IMR-90 (cell line): ENCODE measurements at regions not wholly inside any gene's neighbourhood (a gene's known extent, or its start where the extent isn't known, plus 50 kb on each side); places are given as distances from the start of the nearest gene placed in this dataset.
A peak's percentile ranks its signal among the peaks of the same experiment; 100 is the strongest.

Source experiments
- ATAC-seq: fragments of 200-7000 bp; cut with Tn5 transposase; 2 replicates; pipeline ENCODE4 v1.9.1; 2020; ENCODE audit warnings: low read depth, mild to moderate bottlenecking, moderate library complexity
- BruUV-seq: library from RNA; stranded (reverse); fragments of 400-500 nt; replicated peaks from 2 replicates; lab custom pipeline; 2021; lab: Mats Ljungman, UMichigan
- CTCF ChIA-PET: fragments of 300-600 bp; formaldehyde crosslinking; extraction: SDS; loops from one replicate; lab custom pipeline; 2021; ENCODE audit warnings: antibody characterized with exemption; lab: Yijun Ruan, JAX
- POLR2A ChIA-PET: fragments of 300-600 bp; sonication (Branson Sonifier 250); formaldehyde crosslinking; loops from one replicate; lab custom pipeline; 2022; ENCODE audit warnings: antibody characterized with exemption; ENCODE audit not compliant: unreplicated experiment; lab: Charles Lee
- DNase-seq: peaks from one replicate; pipeline ENCODE4 v3.0.0; 2013
- H2AFZ ChIP-seq: replicated peaks from 2 replicates; pipeline ENCODE3; 2013; ENCODE audit warnings: low read length, mild to moderate bottlenecking; ENCODE audit not compliant: poor library complexity
- H2AK5ac ChIP-seq: 2 replicates; pipeline ENCODE4 v1.6.1; 2013; ENCODE audit warnings: low read depth, low read length, inconsistent platforms
- H2AK9ac ChIP-seq: replicated peaks from 2 replicates; pipeline ENCODE3; 2013; ENCODE audit warnings: mild to moderate bottlenecking, low read depth, low read length, moderate library complexity; ENCODE audit not compliant: poor library complexity
- H2BK120ac ChIP-seq: 2 replicates; pipeline ENCODE4 v1.6.1; 2013; ENCODE audit warnings: low read depth, low read length, inconsistent platforms
- H2BK15ac ChIP-seq: 3 replicates; pipeline ENCODE4 v1.6.1; 2013; ENCODE audit warnings: low read depth, low read length, inconsistent platforms
- H2BK20ac ChIP-seq: 2 replicates; pipeline ENCODE4 v1.6.1; 2013; ENCODE audit warnings: low read depth, mild to moderate bottlenecking, inconsistent platforms, low read length, moderate library complexity
- H2BK5ac ChIP-seq: 2 replicates; pipeline ENCODE4 v1.6.1; 2013; ENCODE audit warnings: mild to moderate bottlenecking, low read depth, low read length, inconsistent platforms; ENCODE audit not compliant: poor library complexity, severe bottlenecking
- H3K14ac ChIP-seq: replicated peaks from 2 replicates; pipeline ENCODE4 v1.6.1; 2013; ENCODE audit warnings: low read depth, low read length, inconsistent platforms
- H3K18ac ChIP-seq: 2 replicates; pipeline ENCODE4 v1.6.1; 2013; ENCODE audit warnings: low read depth, low read length, control low read depth
- H3K23ac ChIP-seq: 2 replicates; pipeline ENCODE4 v1.6.1; 2013; ENCODE audit warnings: low read depth, low read length, inconsistent platforms
- H3K27ac ChIP-seq: 2 replicates; pipeline ENCODE4 v1.5.1; 2013; ENCODE audit warnings: mild to moderate bottlenecking, control low read depth, low read length; ENCODE audit not compliant: insufficient read depth
- H3K27me3 ChIP-seq: 2 replicates; pipeline ENCODE4 v1.6.1; 2013; ENCODE audit warnings: low read length; ENCODE audit not compliant: control insufficient read depth, insufficient read depth
- H3K36me3 ChIP-seq: 2 replicates; pipeline ENCODE4 v1.6.1; 2013; ENCODE audit warnings: low read length, mixed read lengths; ENCODE audit not compliant: control insufficient read depth, insufficient read depth
- H3K4ac ChIP-seq: 2 replicates; pipeline ENCODE4 v1.6.1; 2013; ENCODE audit warnings: low read depth, low read length, inconsistent platforms
- H3K4me1 ChIP-seq: 2 replicates; pipeline ENCODE4 v1.6.1; 2013; ENCODE audit warnings: low read length, mixed read lengths; ENCODE audit not compliant: control insufficient read depth, insufficient read depth
- H3K4me2 ChIP-seq: 2 replicates; pipeline ENCODE4 v1.6.1; 2013; ENCODE audit warnings: low read depth, mild to moderate bottlenecking, control low read depth, low read length, moderate library complexity
- H3K4me3 ChIP-seq: 2 replicates; pipeline ENCODE4 v1.5.1; 2013; ENCODE audit warnings: low read depth, mild to moderate bottlenecking, control low read depth, low read length, moderate library complexity; ENCODE audit not compliant: insufficient read depth
- H3K56ac ChIP-seq: 2 replicates; pipeline ENCODE4 v1.6.1; 2013; ENCODE audit warnings: low read length, inconsistent platforms; ENCODE audit not compliant: insufficient read depth; ENCODE audit errors: extremely low read depth
- H3K79me1 ChIP-seq, 2 experiments: 2 replicates each; pipeline ENCODE4 v1.6.1; 2013; ENCODE audit warnings: low read length in 2 of 2, inconsistent platforms in 1 of 2, low read depth in 1 of 2
- H3K9ac ChIP-seq: 2 replicates; pipeline ENCODE4 v1.6.1; 2013; ENCODE audit warnings: low read depth, low read length, control low read depth
- H3K9me1 ChIP-seq: 2 replicates; pipeline ENCODE4 v1.6.1; 2013; ENCODE audit warnings: low read length, inconsistent platforms; ENCODE audit not compliant: insufficient read depth
- H3K9me3 ChIP-seq: 2 replicates; pipeline ENCODE4 v1.6.1; 2013; ENCODE audit warnings: low read length; ENCODE audit not compliant: control insufficient read depth, insufficient read depth
- H4K20me1 ChIP-seq: 2 replicates; pipeline ENCODE4 v1.6.1; 2013; ENCODE audit warnings: low read length, inconsistent platforms; ENCODE audit not compliant: insufficient read depth
- H4K5ac ChIP-seq: 2 replicates; pipeline ENCODE4 v1.6.1; 2013; ENCODE audit warnings: mild to moderate bottlenecking, low read depth, low read length, control low read depth
- H4K8ac ChIP-seq, 2 experiments: 2 replicates each; pipeline ENCODE4 v1.6.1; 2013; ENCODE audit warnings: low read depth in 2 of 2, low read length in 2 of 2, control low read depth in 1 of 2, inconsistent platforms in 1 of 2
- H4K91ac ChIP-seq: 2 replicates; pipeline ENCODE4 v1.6.1; 2013; ENCODE audit warnings: low read depth, low read length, inconsistent platforms; ENCODE audit not compliant: insufficient read depth
- BHLHE40 ChIP-seq: fragments of 150-350 bp; IDR thresholded peaks from 2 replicates; pipeline ENCODE4 v1.6.1; 2016; ENCODE audit warnings: mild to moderate bottlenecking, low read depth, low read length
- FOS ChIP-seq: fragments of 150-350 bp; IDR thresholded peaks from 2 replicates; pipeline ENCODE4 v1.6.1; 2016; ENCODE audit warnings: low read depth, low read length
- MAFK ChIP-seq: IDR thresholded peaks from 2 replicates; pipeline ENCODE4 v1.6.1; 2012; ENCODE audit warnings: low read depth, low read length, improper control_type of control experiment
- MXI1 ChIP-seq: IDR thresholded peaks from 2 replicates; pipeline ENCODE4 v1.6.1; 2012; ENCODE audit warnings: low read depth, mild to moderate bottlenecking, low read length, moderate library complexity, borderline replicate concordance
- NFE2L2 ChIP-seq: fragments of 150-350 bp; IDR thresholded peaks from 2 replicates; pipeline ENCODE4 v1.6.1; 2016; ENCODE audit warnings: low read depth, mild to moderate bottlenecking, low read length
- RAD21 ChIP-seq: IDR thresholded peaks from 2 replicates; pipeline ENCODE4 v1.6.1; 2012; ENCODE audit warnings: low read length, improper control_type of control experiment
- RCOR1 ChIP-seq: IDR thresholded peaks from 2 replicates; pipeline ENCODE4 v1.6.1; 2012; ENCODE audit warnings: mild to moderate bottlenecking, low read length, improper control_type of control experiment; ENCODE audit not compliant: insufficient replicate concordance
- SMC3 ChIP-seq: fragments of 150-350 bp; IDR thresholded peaks from 2 replicates; pipeline ENCODE4 v1.6.1; 2016; ENCODE audit warnings: low read depth, mild to moderate bottlenecking, antibody characterized with exemption, low read length, moderate library complexity
- WGBS, 2 experiments: methylation state at CpG; one replicate each; pipeline versions ENCODE4 v1.1.5 to v1.1.7; 2013; ENCODE audit warnings: missing lambda C conversion rate in 2 of 2; ENCODE audit not compliant: insufficient read length in 1 of 2; ENCODE audit errors: extremely low coverage in 2 of 2; 5-methylcytosine and 5-hydroxymethylcytosine counted together
- dilution Hi-C: fragments of 300-500 bp; cut with HindIII; formaldehyde crosslinking; loops from one replicate; pipeline ENCODE4 v1.14.3; 2018; ENCODE audit warnings: low sequenced_read_pairs; ENCODE audit not compliant: unreplicated experiment
- in situ Hi-C: fragments of 300-500 bp; cut with MboI; formaldehyde crosslinking; loops from 3 replicates; pipeline ENCODE4 v1.14.3; 2019; ENCODE audit warnings: low sequenced_read_pairs, inconsistent platforms, mixed read lengths
- intact Hi-C: fragments of 100-400 bp; cut with micrococcal nuclease; formaldehyde crosslinking; loops from 2 replicates; pipeline ENCODE4 v1.10.0; 2022

- BruUV-seq = no TSS peak
- H2BK15ac ChIP-seq = no peak overlapping the region
- H2BK120ac ChIP-seq = peak overlapping the region; percentile 3; the same call in 1 of the 2 replicates
- no peaks in the 10 kb centered on the region for H4K20me1 ChIP-seq
- intact Hi-C loops (loop anchor here (2.0 to 5.0 kb wide), 4 partner anchors 271 to 890 kb away; no protein-coding TSS in a partner anchor), dilution Hi-C loops (no loop called here), in situ Hi-C loops (no loop called here)
- H3K18ac ChIP-seq = no peak overlapping the region; the same call in 1 of the 2 replicates
- ATAC-seq (peak; percentile 8; the same call in 1 of the 2 replicates), DNase-seq (no peak)
- H3K14ac ChIP-seq = no peak overlapping the region
- CTCF ChIA-PET = interaction anchor here (0.6 to 1.8 kb wide), 5 partner anchors 8 to 408 kb away, joined by 3 to 4 read pairs (median 3); no protein-coding TSS in a partner anchor
- H4K91ac ChIP-seq = no peak overlapping the region
- H3K4me2 ChIP-seq = peak overlapping the region; percentile 59; the same call in 1 of the 2 replicates
- H3K56ac ChIP-seq = no peak overlapping the region
- TF ChIP-seq FOS (no peak), RAD21 (no peak), BHLHE40 (no peak), SMC3 (no peak), MAFK (no peak), RCOR1 (no peak), NFE2L2 (no peak), MXI1 (no peak)
- H3K27ac ChIP-seq = no peak overlapping the region
- no peaks in the 10 kb centered on the region for H3K79me1 ChIP-seq
- H2AK9ac ChIP-seq = no peak overlapping the region
- no peaks in the 10 kb centered on the region for H3K27me3 ChIP-seq
- H3K9me1 ChIP-seq = peaks cover 6% of the 10 kb centered on the region; the same call in 1 of the 2 replicates
- peaks cover 3% of the 10 kb centered on the region for H3K4me1 ChIP-seq
- peak overlapping the region; percentile 48; the same call in 1 of the 2 replicates for H2BK20ac ChIP-seq
- H3K9me3 ChIP-seq = no peaks in the 10 kb centered on the region
- POLR2A ChIA-PET = interaction anchor here (0.5 kb wide), 1 partner anchor 272 kb away, joined by 4 read pairs; the partner anchor contains the start of gene PLK2
- H3K23ac ChIP-seq = no peak overlapping the region
- H2BK5ac ChIP-seq = no peak overlapping the region
- no peak overlapping the region for H2AFZ ChIP-seq
- peak overlapping the region; percentile 46; the same call in 1 of the 2 replicates for H3K4ac ChIP-seq
- H3K36me3 ChIP-seq = no peaks in the 10 kb centered on the region
- H4K5ac ChIP-seq = no peak overlapping the region
- no peak overlapping the region for H4K8ac ChIP-seq
- no peak overlapping the region for H3K9ac ChIP-seq
- WGBS, 2 experiments = no CpG with 5 or more reads among the region's 1 CpG
- H3K4me3 ChIP-seq = no peak overlapping the region
- H2AK5ac ChIP-seq = no peak overlapping the region
Measured at GRCh38 chr5:58187432-58188261, 272.2 kb downstream of the PLK2 start.
